Endothelial cell of umbilical vein (primary cell): ENCODE measurements at regions not wholly inside any gene's neighbourhood (a gene's known extent, or its start where the extent isn't known, plus 50 kb on each side); places are given as distances from the start of the nearest gene placed in this dataset.
A peak's percentile ranks its signal among the peaks of the same experiment; 100 is the strongest.

Source experiments
- BruUV-seq: library from RNA; stranded (reverse); fragments of 400-500 nt; replicated peaks from 2 replicates; lab custom pipeline; 2021; lab: Mats Ljungman, UMichigan
- CTCF ChIA-PET: fragments of 300-600, 350-600 bp; sonication (Branson Sonifier 250); formaldehyde crosslinking; loops from one replicate; lab custom pipeline; 2021; ENCODE audit warnings: antibody characterized with exemption, inconsistent platforms; lab: Charles Lee
- POLR2A ChIA-PET: fragments of 300-600, 350-600 bp; sonication (Branson Sonifier 250); formaldehyde crosslinking; loops from one replicate; lab custom pipeline; 2021; ENCODE audit warnings: antibody characterized with exemption, inconsistent platforms; lab: Charles Lee
- DNase-seq: peaks from one replicate; pipeline ENCODE4 v3.0.0-alpha.2; 2011; ENCODE audit warnings: low read depth, low spot score
- FAIRE-seq: peaks from 2 replicates; lab custom pipeline; 2011; peaks lifted over from hg19 to GRCh38; lab: Jason Lieb, UNC
- H2AFZ ChIP-seq: 2 replicates; pipeline ENCODE4 v1.6.0; 2012; ENCODE audit warnings: low read depth, low read length, control low read depth, inconsistent platforms
- H3K27ac ChIP-seq: 2 replicates; pipeline ENCODE4 v1.5.1; 2011; ENCODE audit warnings: low read depth, mild to moderate bottlenecking, control low read depth, low read length, moderate library complexity; ENCODE audit not compliant: insufficient read depth
- H3K27me3 ChIP-seq, 2 experiments: 2 replicates each; pipeline versions ENCODE4 v1.6.0 to v1.6.1; 2011; ENCODE audit warnings: low read length in 2 of 2, mixed read lengths in 1 of 2; ENCODE audit not compliant: control insufficient read depth in 2 of 2, insufficient read depth in 2 of 2
- H3K36me3 ChIP-seq, 2 experiments: 2 replicates in 1 of 2; 3 replicates in 1 of 2; pipeline ENCODE4 v1.5.1; 2011; ENCODE audit warnings: low read length in 2 of 2, mild to moderate bottlenecking in 1 of 2, moderate library complexity in 1 of 2; ENCODE audit not compliant: control insufficient read depth in 2 of 2, insufficient read depth in 2 of 2; ENCODE audit errors: extremely low read depth in 1 of 2
- H3K4me1 ChIP-seq: 3 replicates; pipeline ENCODE4 v1.5.1; 2011; ENCODE audit warnings: mild to moderate bottlenecking, low read length; ENCODE audit not compliant: control insufficient read depth, insufficient read depth; ENCODE audit errors: extremely low read depth
- H3K4me2 ChIP-seq: 2 replicates; pipeline ENCODE4 v1.6.1; 2011; ENCODE audit warnings: low read length, control low read depth, mixed read lengths; ENCODE audit not compliant: insufficient read depth
- H3K4me3 ChIP-seq, 3 experiments: fragments of 200-600 bp in 1 of 3; sonication (generic), shearing (Covaris generic) in 1 of 3; replicated peaks in 1 of 3; 2 replicates each; pipeline ENCODE4 v1.5.1; 2011 to 2016; ENCODE audit warnings: control low read depth in 3 of 3, low read length in 3 of 3, mild to moderate bottlenecking in 2 of 3, inconsistent platforms in 1 of 3, low read depth in 1 of 3, moderate library complexity in 1 of 3; ENCODE audit not compliant: insufficient read depth in 1 of 3
- H3K79me2 ChIP-seq: 2 replicates; pipeline ENCODE4 v1.6.0; 2012; ENCODE audit warnings: low read length, inconsistent platforms; ENCODE audit not compliant: control insufficient read depth, insufficient read depth
- H3K9ac ChIP-seq: replicated peaks from 2 replicates; pipeline ENCODE3; 2011; ENCODE audit warnings: low read length, control low read depth; ENCODE audit not compliant: insufficient read depth; ENCODE audit errors: extremely low read depth
- H3K9me1 ChIP-seq: replicated peaks from 3 replicates; pipeline ENCODE4 v1.6.0; 2011; ENCODE audit warnings: mild to moderate bottlenecking, low read length; ENCODE audit not compliant: control insufficient read depth, insufficient read depth; ENCODE audit errors: extremely low read depth
- H3K9me3 ChIP-seq: replicated peaks from 2 replicates; pipeline ENCODE4 v1.5.1; 2012; ENCODE audit warnings: low read length, inconsistent platforms; ENCODE audit not compliant: control insufficient read depth, insufficient read depth
- H4K20me1 ChIP-seq: replicated peaks from 2 replicates; pipeline ENCODE3; 2011; ENCODE audit warnings: mild to moderate bottlenecking, low read length; ENCODE audit not compliant: control insufficient read depth, insufficient read depth; ENCODE audit errors: extremely low read depth
- FOS ChIP-seq: IDR thresholded peaks from 2 replicates; pipeline ENCODE4 v1.6.1; 2011; ENCODE audit warnings: mild to moderate bottlenecking, low read length, moderate library complexity, borderline replicate concordance; ENCODE audit not compliant: insufficient read depth
- GATA2 ChIP-seq: IDR thresholded peaks from 2 replicates; pipeline ENCODE4 v1.7.0; 2011; ENCODE audit warnings: low read depth, mild to moderate bottlenecking, moderate library complexity, mixed read lengths, low read length; ENCODE audit not compliant: insufficient read length, insufficient read depth
- JUN ChIP-seq: IDR thresholded peaks from 2 replicates; pipeline ENCODE4 v1.6.1; 2011; ENCODE audit warnings: borderline replicate concordance, low read depth; ENCODE audit not compliant: insufficient read length, insufficient read depth
- MYC ChIP-seq: IDR thresholded peaks from one replicate; pipeline ENCODE4 v1.6.1; 2011; ENCODE audit warnings: mild to moderate bottlenecking, low read depth, low read length
- POLR2A ChIP-seq: IDR thresholded peaks from 2 replicates; pipeline ENCODE4 v1.6.1; 2012; ENCODE audit warnings: low read depth, mild to moderate bottlenecking, control low read depth, low read length
- POLR2AphosphoS5 ChIP-seq: IDR thresholded peaks from 2 replicates; pipeline ENCODE4 v1.6.1; 2012; ENCODE audit warnings: low read depth, mild to moderate bottlenecking, control low read depth, low read length, moderate library complexity; ENCODE audit not compliant: insufficient read depth
- dilution Hi-C: fragments of 300-500 bp; cut with MboI; formaldehyde crosslinking; loops from one replicate; pipeline ENCODE4 v1.15.0; 2019; ENCODE audit warnings: low sequenced_read_pairs; ENCODE audit not compliant: extremely low pct_ligation_motif_present
- intact Hi-C: fragments of 100-400 bp; cut with micrococcal nuclease; formaldehyde crosslinking; loops from one replicate; pipeline ENCODE4 v1.10.0; 2022
- TF ChIP-seq, protein P1 (sequence below): IDR thresholded peaks from 2 replicates; pipeline ENCODE4 v1.6.1; 2011; ENCODE audit not compliant: insufficient read depth, insufficient read length

DNA sequence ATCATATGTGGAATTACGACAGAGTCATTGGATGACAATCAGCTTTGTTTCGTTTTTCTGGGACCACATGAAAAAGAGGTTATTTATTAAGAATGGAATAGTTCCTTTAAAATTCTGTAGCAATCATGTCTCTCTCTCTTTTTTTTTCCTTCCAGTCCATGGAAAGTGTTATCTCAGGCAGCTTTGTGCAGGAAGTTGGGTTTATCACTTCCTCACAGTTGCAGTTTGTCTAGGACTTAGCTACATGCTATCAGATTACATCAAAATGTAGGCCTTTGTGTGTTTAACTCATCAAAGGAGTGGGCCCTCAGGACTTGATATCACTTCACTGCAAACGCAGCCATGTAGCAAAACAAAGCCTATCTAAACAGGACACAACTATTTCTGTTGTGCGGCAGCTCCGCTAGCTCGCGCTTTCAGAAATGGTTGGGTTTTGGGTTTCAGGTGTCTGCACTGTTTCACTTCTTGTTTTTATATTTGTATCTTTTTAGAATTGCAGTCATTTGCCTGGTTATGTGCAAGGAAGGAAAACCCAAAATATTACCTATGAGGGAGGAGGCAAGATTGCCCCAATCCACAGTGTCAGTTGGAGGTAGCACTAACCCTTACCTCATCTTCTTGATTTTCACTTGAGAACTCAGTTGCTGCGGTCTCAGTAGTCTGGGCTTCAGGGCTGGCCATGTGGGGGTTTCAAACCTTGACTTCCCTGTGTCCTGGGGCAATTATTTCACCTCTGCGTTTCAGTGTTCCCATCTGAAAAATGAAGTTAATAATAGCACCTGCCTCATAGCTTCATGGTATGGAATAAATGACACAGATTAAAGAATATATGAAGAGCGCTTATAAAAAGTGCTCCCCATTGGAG is 66.7 kb downstream of the HHEX start:
- CTCF ChIA-PET: interaction anchor here (0.6 to 3.8 kb wide), 11 partner anchors 9 to 239 kb away, joined by 3 to 28 read pairs (median 4); partner anchors contain the start of genes HHEX and IDE
- Histone ChIP-seq H3K36me3 (no peaks in the 10 kb centered on the region), H3K9me3 (no peaks in the 10 kb centered on the region), H3K79me2 (no peaks in the 10 kb centered on the region), H3K9me1 (no peaks in the 10 kb centered on the region), H2AFZ (peak overlapping the region; percentile 23), H3K4me3 (peak overlapping the region in 1 of 3 experiments; percentile 41), H3K27ac (peak overlapping the region; percentile 98), H3K27me3 (no peaks in the 10 kb centered on the region), H3K4me2 (peak overlapping the region; percentile 90), H4K20me1 (no peaks in the 10 kb centered on the region), H3K9ac (peak overlapping the region; percentile 94), H3K4me1 (peaks cover 46% of the 10 kb centered on the region)
- dilution Hi-C loops: no loop called here
- peak; percentile 96 for DNase-seq
- BruUV-seq: TSS peak; percentile 52
- POLR2A ChIA-PET: interaction anchor here (0.7 to 2.3 kb wide), 6 partner anchors 59 to 174 kb away, joined by 3 to 12 read pairs (median 4); partner anchors contain the start of gene HHEX
- intact Hi-C loops: loop anchor here (1.0 to 5.0 kb wide), 9 partner anchors 56 to 164 kb away; partner anchors contain the start of gene KIF11
- TF ChIP-seq POLR2AphosphoS5: peak; percentile 97
- TF ChIP-seq GATA2: peak; percentile 98
- TF ChIP-seq, protein P1, sequence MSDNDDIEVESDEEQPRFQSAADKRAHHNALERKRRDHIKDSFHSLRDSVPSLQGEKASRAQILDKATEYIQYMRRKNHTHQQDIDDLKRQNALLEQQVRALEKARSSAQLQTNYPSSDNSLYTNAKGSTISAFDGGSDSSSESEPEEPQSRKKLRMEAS: no peak
- TF ChIP-seq FOS: peak; percentile 38
- TF ChIP-seq POLR2A: peak; percentile 88
- TF ChIP-seq JUN: peak; percentile 79
- TF ChIP-seq MYC: no peak
- FAIRE-seq: peak; percentile 90
